Suprapubic skin (tissue), 3 donors: ENCODE measurements at regions not wholly inside any gene's neighbourhood (a gene's known extent, or its start where the extent isn't known, plus 50 kb on each side); places are given as distances from the start of the nearest gene placed in this dataset.

Experiments used
- CTCF ChIP-seq, 2 donors: fragments of 200-600 bp in 1 of 2; fragments of 450-650 bp in 1 of 2; sonication (generic) in 1 of 2; IDR thresholded peaks; one replicate each; pipeline ENCODE4 v1.5.1; 2016 to 2019; ENCODE audit warnings: antibody characterized with exemption in 2 of 2, mild to moderate bottlenecking in 1 of 2, moderate library complexity in 1 of 2
- POLR2A ChIP-seq, 2 donors: fragments of 450-650 bp; IDR thresholded peaks; one replicate each; pipeline ENCODE4 v1.6.1; 2017; ENCODE audit warnings: antibody characterized with exemption in 2 of 2, mild to moderate bottlenecking in 2 of 2, moderate library complexity in 2 of 2

- no peak for TF ChIP-seq CTCF (IDR thresholded peaks at IDR 0.05)
- TF ChIP-seq POLR2A (IDR thresholded peaks at IDR 0.05) = no peak
These were observed 1727.8 kb downstream of the ARAP2 start for GRCh38 chr4:34516524-34516923.
